SK-N-SH (cell line): ENCODE measurements at regions not wholly inside any gene's neighbourhood (a gene's known extent, or its start where the extent isn't known, plus 50 kb on each side); places are given as distances from the start of the nearest gene placed in this dataset.

ENCODE experiments used
- TF ChIP-seq, protein P1 (sequence below): fragments of 200-600 bp; sonication (generic); IDR thresholded peaks from 2 replicates; pipeline ENCODE4 v1.6.1; 2017; ENCODE audit warnings: antibody characterized with exemption, mild to moderate bottlenecking, moderate library complexity
- TF ChIP-seq, protein P2 (sequence below): IDR thresholded peaks from 2 replicates; pipeline ENCODE4 v1.6.1; 2012; ENCODE audit warnings: mild to moderate bottlenecking, low read depth, low read length, moderate library complexity

DNA sequence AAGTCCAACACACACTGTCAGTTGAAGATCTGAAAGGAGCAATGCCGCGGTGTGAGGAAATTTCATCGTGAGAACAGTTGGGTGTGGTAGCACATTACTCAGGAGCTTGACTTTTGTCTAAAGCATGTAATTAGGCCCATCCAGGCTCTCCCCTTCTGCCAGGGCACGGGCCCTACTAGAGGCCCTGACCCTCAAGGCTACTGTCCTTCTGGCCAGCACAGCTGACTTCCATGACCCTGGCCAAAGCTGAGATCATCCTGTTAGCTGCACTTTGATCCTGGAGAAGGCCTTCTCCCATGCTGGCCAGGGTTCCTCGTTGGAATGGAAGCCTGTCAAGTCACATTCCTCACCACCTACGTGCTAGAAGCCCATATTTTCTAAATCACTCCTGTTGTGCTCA is 77.8 kb upstream of the SLC1A3 start:
- TF ChIP-seq, protein P1, sequence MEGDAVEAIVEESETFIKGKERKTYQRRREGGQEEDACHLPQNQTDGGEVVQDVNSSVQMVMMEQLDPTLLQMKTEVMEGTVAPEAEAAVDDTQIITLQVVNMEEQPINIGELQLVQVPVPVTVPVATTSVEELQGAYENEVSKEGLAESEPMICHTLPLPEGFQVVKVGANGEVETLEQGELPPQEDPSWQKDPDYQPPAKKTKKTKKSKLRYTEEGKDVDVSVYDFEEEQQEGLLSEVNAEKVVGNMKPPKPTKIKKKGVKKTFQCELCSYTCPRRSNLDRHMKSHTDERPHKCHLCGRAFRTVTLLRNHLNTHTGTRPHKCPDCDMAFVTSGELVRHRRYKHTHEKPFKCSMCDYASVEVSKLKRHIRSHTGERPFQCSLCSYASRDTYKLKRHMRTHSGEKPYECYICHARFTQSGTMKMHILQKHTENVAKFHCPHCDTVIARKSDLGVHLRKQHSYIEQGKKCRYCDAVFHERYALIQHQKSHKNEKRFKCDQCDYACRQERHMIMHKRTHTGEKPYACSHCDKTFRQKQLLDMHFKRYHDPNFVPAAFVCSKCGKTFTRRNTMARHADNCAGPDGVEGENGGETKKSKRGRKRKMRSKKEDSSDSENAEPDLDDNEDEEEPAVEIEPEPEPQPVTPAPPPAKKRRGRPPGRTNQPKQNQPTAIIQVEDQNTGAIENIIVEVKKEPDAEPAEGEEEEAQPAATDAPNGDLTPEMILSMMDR: no peak
- TF ChIP-seq, protein P2, sequence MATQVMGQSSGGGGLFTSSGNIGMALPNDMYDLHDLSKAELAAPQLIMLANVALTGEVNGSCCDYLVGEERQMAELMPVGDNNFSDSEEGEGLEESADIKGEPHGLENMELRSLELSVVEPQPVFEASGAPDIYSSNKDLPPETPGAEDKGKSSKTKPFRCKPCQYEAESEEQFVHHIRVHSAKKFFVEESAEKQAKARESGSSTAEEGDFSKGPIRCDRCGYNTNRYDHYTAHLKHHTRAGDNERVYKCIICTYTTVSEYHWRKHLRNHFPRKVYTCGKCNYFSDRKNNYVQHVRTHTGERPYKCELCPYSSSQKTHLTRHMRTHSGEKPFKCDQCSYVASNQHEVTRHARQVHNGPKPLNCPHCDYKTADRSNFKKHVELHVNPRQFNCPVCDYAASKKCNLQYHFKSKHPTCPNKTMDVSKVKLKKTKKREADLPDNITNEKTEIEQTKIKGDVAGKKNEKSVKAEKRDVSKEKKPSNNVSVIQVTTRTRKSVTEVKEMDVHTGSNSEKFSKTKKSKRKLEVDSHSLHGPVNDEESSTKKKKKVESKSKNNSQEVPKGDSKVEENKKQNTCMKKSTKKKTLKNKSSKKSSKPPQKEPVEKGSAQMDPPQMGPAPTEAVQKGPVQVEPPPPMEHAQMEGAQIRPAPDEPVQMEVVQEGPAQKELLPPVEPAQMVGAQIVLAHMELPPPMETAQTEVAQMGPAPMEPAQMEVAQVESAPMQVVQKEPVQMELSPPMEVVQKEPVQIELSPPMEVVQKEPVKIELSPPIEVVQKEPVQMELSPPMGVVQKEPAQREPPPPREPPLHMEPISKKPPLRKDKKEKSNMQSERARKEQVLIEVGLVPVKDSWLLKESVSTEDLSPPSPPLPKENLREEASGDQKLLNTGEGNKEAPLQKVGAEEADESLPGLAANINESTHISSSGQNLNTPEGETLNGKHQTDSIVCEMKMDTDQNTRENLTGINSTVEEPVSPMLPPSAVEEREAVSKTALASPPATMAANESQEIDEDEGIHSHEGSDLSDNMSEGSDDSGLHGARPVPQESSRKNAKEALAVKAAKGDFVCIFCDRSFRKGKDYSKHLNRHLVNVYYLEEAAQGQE: no peak
